HG02759 (cell line): ENCODE measurements at regions not wholly inside any gene's neighbourhood (a gene's known extent, or its start where the extent isn't known, plus 50 kb on each side); places are given as distances from the start of the nearest gene placed in this dataset.
A peak's percentile ranks its signal among the peaks of the same experiment; 100 is the strongest.

ENCODE experiments used
- ATAC-seq: cut with Tn5 transposase; IDR thresholded peaks from one replicate; pipeline ENCODE4 v1.9.1; 2021; ENCODE audit warnings: mild to moderate bottlenecking, moderate library complexity; ENCODE audit not compliant: unreplicated experiment

- ATAC-seq = no peak
These were observed 128.0 kb downstream of the KIF20B start for GRCh38 chr10:89829262-89829886.

- no peak for ATAC-seq
These were observed 128.5 kb downstream of the KIF20B start for GRCh38 chr10:89829887-89830269.

- ATAC-seq = no peak
These were observed 129.2 kb downstream of the KIF20B start for GRCh38 chr10:89830624-89831023.

- ATAC-seq = no peak
These were observed 135.4 kb downstream of the KIF20B start for GRCh38 chr10:89836840-89837164.

- ATAC-seq = peak; percentile 68
These were observed 136.0 kb downstream of the KIF20B start for GRCh38 chr10:89837165-89838043.

- peak; percentile 12 for ATAC-seq
These were observed 136.7 kb downstream of the KIF20B start for GRCh38 chr10:89838044-89838615.

GRCh38 chr10:89845541-89846280 is 144.3 kb downstream of the KIF20B start:
- no peak for ATAC-seq

- ATAC-seq = no peak
These were observed 144.9 kb downstream of the KIF20B start for GRCh38 chr10:89846281-89846630.

- no peak for ATAC-seq
These were observed 145.4 kb downstream of the KIF20B start for GRCh38 chr10:89846786-89847185.

GRCh38 chr10:89852872-89853271 is 151.5 kb downstream of the KIF20B start:
- no peak for ATAC-seq

GRCh38 chr10:89853781-89854191 is 152.4 kb downstream of the KIF20B start:
- ATAC-seq = no peak

GRCh38 chr10:89857431-89858042 is 156.1 kb downstream of the KIF20B start:
- no peak for ATAC-seq

GRCh38 chr10:89861199-89861573 is 159.8 kb downstream of the KIF20B start:
- no peak for ATAC-seq

- ATAC-seq = no peak
These were observed 160.4 kb downstream of the KIF20B start for GRCh38 chr10:89861584-89862301.

- ATAC-seq = no peak
These were observed 166.6 kb downstream of the KIF20B start for GRCh38 chr10:89867964-89868363.

GRCh38 chr10:89869180-89869579 is 167.8 kb downstream of the KIF20B start:
- ATAC-seq = no peak

GRCh38 chr10:89869592-89870156 is 168.3 kb downstream of the KIF20B start:
- ATAC-seq = no peak

GRCh38 chr10:89870936-89871335 is 169.5 kb downstream of the KIF20B start:
- ATAC-seq = no peak

GRCh38 chr10:89873055-89873454 is 171.7 kb downstream of the KIF20B start:
- ATAC-seq = peak; percentile 93

GRCh38 chr10:89875557-89875956 is 174.2 kb downstream of the KIF20B start:
- ATAC-seq = no peak
